ENCODE measurements at regions not wholly inside any gene's neighbourhood (a gene's known extent, or its start where the extent isn't known, plus 50 kb on each side); places are given as distances from the start of the nearest gene placed in this dataset.
A peak's percentile ranks its signal among the peaks of the same experiment; 100 is the strongest.

DNA sequence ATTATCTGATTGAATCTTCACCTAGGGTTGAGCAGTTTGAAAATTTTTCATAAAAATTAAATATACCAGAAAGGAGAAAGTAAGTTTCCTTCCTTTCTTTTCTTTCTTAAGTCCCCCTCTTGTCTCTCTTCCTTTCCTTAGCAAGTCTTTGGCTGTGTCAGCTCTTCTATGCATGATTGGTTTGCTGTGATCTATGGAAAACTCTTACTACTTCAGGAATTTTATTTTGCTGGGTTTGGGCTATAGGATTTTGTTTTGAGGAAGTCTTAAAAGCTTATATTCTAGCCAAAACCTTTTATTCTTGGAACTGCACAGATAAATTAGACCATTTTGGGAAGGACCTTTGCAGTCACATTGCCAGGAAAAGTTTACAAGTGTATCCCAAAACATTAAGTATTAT is 173.4 kb upstream of the CITED2 start:
- Histone ChIP-seq H3K4me3 (no peak overlapping the region), H3K36me3 (no peaks in the 10 kb centered on the region), H3K27ac (peak overlapping the region in 3 of 12 donors; percentile 11 to 59 (median 50)), H3K27me3 (no peaks in the 10 kb centered on the region), H3K4me1 (peaks cover 0 to 37% (median 0%) of the 10 kb centered on the region in 12 donors), H3K9me3 (no peaks in the 10 kb centered on the region)
- DNase-seq (no peak), ATAC-seq (no peak)
- intact Hi-C loops (cut with DNase I) = no loop called here
- TF ChIP-seq, protein P1, sequence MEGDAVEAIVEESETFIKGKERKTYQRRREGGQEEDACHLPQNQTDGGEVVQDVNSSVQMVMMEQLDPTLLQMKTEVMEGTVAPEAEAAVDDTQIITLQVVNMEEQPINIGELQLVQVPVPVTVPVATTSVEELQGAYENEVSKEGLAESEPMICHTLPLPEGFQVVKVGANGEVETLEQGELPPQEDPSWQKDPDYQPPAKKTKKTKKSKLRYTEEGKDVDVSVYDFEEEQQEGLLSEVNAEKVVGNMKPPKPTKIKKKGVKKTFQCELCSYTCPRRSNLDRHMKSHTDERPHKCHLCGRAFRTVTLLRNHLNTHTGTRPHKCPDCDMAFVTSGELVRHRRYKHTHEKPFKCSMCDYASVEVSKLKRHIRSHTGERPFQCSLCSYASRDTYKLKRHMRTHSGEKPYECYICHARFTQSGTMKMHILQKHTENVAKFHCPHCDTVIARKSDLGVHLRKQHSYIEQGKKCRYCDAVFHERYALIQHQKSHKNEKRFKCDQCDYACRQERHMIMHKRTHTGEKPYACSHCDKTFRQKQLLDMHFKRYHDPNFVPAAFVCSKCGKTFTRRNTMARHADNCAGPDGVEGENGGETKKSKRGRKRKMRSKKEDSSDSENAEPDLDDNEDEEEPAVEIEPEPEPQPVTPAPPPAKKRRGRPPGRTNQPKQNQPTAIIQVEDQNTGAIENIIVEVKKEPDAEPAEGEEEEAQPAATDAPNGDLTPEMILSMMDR (IDR thresholded peaks at IDR 0.05) = no peak
- TF ChIP-seq POLR2A (IDR thresholded peaks at IDR 0.05) = no peak

DNA sequence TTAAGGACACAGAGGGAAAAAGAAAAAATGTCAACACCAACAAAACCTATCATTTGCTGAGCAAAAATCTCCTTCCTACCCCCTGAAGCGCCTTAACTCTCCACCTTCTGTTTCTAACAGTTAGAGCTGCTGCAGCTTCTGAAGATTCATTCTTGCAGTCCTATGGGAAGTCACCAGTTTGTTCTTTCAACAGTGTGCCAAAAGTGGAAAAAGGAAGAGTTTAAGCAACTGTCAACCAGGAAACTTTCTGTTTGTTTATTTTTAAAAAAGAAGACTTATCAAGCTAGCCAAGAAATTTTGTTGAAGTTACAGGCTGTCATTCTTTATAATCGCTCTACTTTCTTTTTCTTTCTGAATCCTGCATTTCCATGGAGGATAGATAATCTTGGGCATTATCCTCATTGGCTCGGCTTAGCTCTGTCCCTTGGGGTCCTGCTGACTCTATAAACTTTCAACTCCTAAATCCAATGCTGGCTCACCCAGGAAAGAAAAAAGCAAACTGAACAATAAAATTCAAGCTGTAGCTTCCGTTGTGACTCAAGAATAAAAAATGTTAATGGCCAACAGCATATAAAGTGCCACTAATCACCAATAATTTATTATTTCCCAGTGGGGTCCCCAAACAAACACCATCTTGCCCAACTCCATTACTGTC is 172.8 kb upstream of the CITED2 start:
- Histone ChIP-seq H3K9me3 (no peaks in the 10 kb centered on the region), H3K4me1 (peaks cover 0 to 37% (median 0%) of the 10 kb centered on the region in 12 donors), H3K27me3 (no peaks in the 10 kb centered on the region), H3K36me3 (no peaks in the 10 kb centered on the region), H3K4me3 (peak overlapping the region in 1 of 12 donors; percentile 12), H3K27ac (peak overlapping the region in 3 of 12 donors; percentile 11 to 59 (median 50))
- 56 to 71% (median 58%) methylated on average over 4 of the region's 4 CpGs for WGBS, 4 donors
- no peak for DNase-seq
- TF ChIP-seq POLR2A (IDR thresholded peaks at IDR 0.05) = no peak
- TF ChIP-seq, protein P1 (IDR thresholded peaks at IDR 0.05) = no peak
- intact Hi-C loops (cut with DNase I) = no loop called here
- ATAC-seq = peak in 1 of 4 donors; percentile 53

DNA sequence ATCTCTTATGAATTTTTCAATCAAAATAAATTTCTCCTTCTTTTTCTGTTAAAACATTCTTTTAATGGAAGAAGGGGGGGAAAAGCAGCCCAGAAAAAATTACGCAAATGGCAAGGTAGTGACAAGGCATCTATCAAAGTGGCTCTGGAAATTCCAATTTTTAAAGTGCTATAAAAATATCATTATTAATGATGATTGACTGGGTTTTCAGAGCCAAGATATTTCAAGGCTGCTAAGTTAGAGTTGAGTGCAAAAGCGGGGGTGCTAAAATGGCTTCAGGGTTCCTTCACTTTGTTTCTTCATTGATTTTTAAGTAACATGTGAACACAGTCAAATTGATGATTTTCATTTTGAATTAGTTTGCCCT is 171.6 kb upstream of the CITED2 start:
- no peaks in the 10 kb centered on the region for H3K27me3 ChIP-seq
- no peak overlapping the region for H3K4me3 ChIP-seq
- peaks cover 0 to 37% (median 0%) of the 10 kb centered on the region in 12 donors for H3K4me1 ChIP-seq
- WGBS, 4 donors = 95 to 98% (median 96%) methylated on average over 2 of the region's 2 CpGs
- no peaks in the 10 kb centered on the region for H3K36me3 ChIP-seq
- H3K9me3 ChIP-seq = no peaks in the 10 kb centered on the region
- intact Hi-C loops (cut with DNase I) = no loop called here
- TF ChIP-seq, protein P1 (IDR thresholded peaks at IDR 0.05) = no peak
- TF ChIP-seq POLR2A (IDR thresholded peaks at IDR 0.05) = no peak
- DNase-seq (no peak), ATAC-seq (no peak)
- no peak overlapping the region for H3K27ac ChIP-seq

DNA sequence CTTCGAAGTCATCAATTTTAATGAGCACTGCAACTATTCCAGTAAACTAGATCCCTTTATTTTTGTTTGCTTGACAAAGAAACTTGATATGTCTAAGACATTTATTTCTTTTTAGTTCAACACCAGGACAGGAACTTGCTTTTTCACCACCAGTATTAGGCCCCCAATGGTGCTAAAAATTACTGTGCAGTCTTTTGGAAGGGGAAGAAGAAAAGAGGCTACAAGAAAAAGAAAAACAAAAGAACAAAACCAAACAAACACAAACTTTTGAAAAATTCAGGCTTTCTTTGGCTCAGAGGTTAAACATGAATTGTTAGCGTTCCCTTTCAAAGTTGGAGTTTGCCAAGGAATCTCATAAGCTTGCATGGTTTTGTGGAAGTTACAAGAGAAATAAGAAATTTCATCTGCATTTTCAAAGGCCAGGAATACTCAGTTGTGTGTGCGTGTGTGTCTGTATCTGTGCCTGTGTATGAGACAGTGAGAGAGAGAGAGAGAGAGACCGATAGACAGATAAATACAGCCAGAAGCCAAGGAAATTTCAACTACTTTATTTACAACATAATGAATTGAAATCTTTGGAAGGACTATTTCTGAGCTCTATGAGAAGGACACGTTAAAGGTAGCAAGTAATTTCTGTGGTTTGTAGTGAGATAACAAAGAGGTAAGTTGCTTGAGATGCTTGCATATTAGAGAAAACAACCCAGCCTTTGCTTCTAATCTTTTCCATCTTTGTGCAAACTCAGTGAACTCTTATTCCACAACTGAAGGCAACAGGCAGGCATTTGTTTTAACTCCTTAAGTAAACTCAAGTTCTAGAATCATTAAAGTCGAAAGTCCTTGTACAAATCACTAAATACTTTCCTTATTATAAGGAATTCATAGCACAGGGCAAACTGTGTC is 171.0 kb upstream of the CITED2 start:
- Histone ChIP-seq H3K36me3 (no peaks in the 10 kb centered on the region), H3K9me3 (no peaks in the 10 kb centered on the region), H3K27me3 (no peaks in the 10 kb centered on the region), H3K27ac (peak overlapping the region in 2 of 12 donors; percentile 3 to 4), H3K4me1 (peaks cover 0 to 40% (median under 1%) of the 10 kb centered on the region in 12 donors), H3K4me3 (no peak overlapping the region)
- intact Hi-C loops (cut with DNase I) = no loop called here
- DNase-seq (no peak), ATAC-seq (no peak)
- 69 to 79% (median 72%) methylated on average over 6 of the region's 6 CpGs for WGBS, 4 donors
- TF ChIP-seq, protein P1 (IDR thresholded peaks at IDR 0.05) = no peak
- TF ChIP-seq POLR2A (IDR thresholded peaks at IDR 0.05) = no peak

Measured in heart left ventricle (tissue), 16 donors.